Endothelial cell of umbilical vein (primary cell): ENCODE measurements at regions not wholly inside any gene's neighbourhood (a gene's known extent, or its start where the extent isn't known, plus 50 kb on each side); places are given as distances from the start of the nearest gene placed in this dataset.

Experiments used
- BruUV-seq: library from RNA; stranded (reverse); fragments of 400-500 nt; replicated peaks from 2 replicates; lab custom pipeline; 2021; lab: Mats Ljungman, UMichigan
- CTCF ChIA-PET: fragments of 300-600, 350-600 bp; sonication (Branson Sonifier 250); formaldehyde crosslinking; loops from one replicate; lab custom pipeline; 2021; ENCODE audit warnings: antibody characterized with exemption, inconsistent platforms; lab: Charles Lee
- POLR2A ChIA-PET: fragments of 300-600, 350-600 bp; sonication (Branson Sonifier 250); formaldehyde crosslinking; loops from one replicate; lab custom pipeline; 2021; ENCODE audit warnings: antibody characterized with exemption, inconsistent platforms; lab: Charles Lee
- DNase-seq: peaks from one replicate; pipeline ENCODE4 v3.0.0-alpha.2; 2011; ENCODE audit warnings: low read depth, low spot score
- FAIRE-seq: peaks from 2 replicates; lab custom pipeline; 2011; peaks lifted over from hg19 to GRCh38; lab: Jason Lieb, UNC
- H2AFZ ChIP-seq: 2 replicates; pipeline ENCODE4 v1.6.0; 2012; ENCODE audit warnings: low read depth, low read length, control low read depth, inconsistent platforms
- H3K27ac ChIP-seq: 2 replicates; pipeline ENCODE4 v1.5.1; 2011; ENCODE audit warnings: low read depth, mild to moderate bottlenecking, control low read depth, low read length, moderate library complexity; ENCODE audit not compliant: insufficient read depth
- H3K27me3 ChIP-seq, 2 experiments: 2 replicates each; pipeline versions ENCODE4 v1.6.0 to v1.6.1; 2011; ENCODE audit warnings: low read length in 2 of 2, mixed read lengths in 1 of 2; ENCODE audit not compliant: control insufficient read depth in 2 of 2, insufficient read depth in 2 of 2
- H3K36me3 ChIP-seq, 2 experiments: 2 replicates in 1 of 2; 3 replicates in 1 of 2; pipeline ENCODE4 v1.5.1; 2011; ENCODE audit warnings: low read length in 2 of 2, mild to moderate bottlenecking in 1 of 2, moderate library complexity in 1 of 2; ENCODE audit not compliant: control insufficient read depth in 2 of 2, insufficient read depth in 2 of 2; ENCODE audit errors: extremely low read depth in 1 of 2
- H3K4me1 ChIP-seq: 3 replicates; pipeline ENCODE4 v1.5.1; 2011; ENCODE audit warnings: mild to moderate bottlenecking, low read length; ENCODE audit not compliant: control insufficient read depth, insufficient read depth; ENCODE audit errors: extremely low read depth
- H3K4me2 ChIP-seq: 2 replicates; pipeline ENCODE4 v1.6.1; 2011; ENCODE audit warnings: low read length, control low read depth, mixed read lengths; ENCODE audit not compliant: insufficient read depth
- H3K4me3 ChIP-seq, 3 experiments: fragments of 200-600 bp in 1 of 3; sonication (generic), shearing (Covaris generic) in 1 of 3; replicated peaks in 1 of 3; 2 replicates each; pipeline ENCODE4 v1.5.1; 2011 to 2016; ENCODE audit warnings: control low read depth in 3 of 3, low read length in 3 of 3, mild to moderate bottlenecking in 2 of 3, inconsistent platforms in 1 of 3, low read depth in 1 of 3, moderate library complexity in 1 of 3; ENCODE audit not compliant: insufficient read depth in 1 of 3
- H3K79me2 ChIP-seq: 2 replicates; pipeline ENCODE4 v1.6.0; 2012; ENCODE audit warnings: low read length, inconsistent platforms; ENCODE audit not compliant: control insufficient read depth, insufficient read depth
- H3K9ac ChIP-seq: replicated peaks from 2 replicates; pipeline ENCODE3; 2011; ENCODE audit warnings: low read length, control low read depth; ENCODE audit not compliant: insufficient read depth; ENCODE audit errors: extremely low read depth
- H3K9me1 ChIP-seq: replicated peaks from 3 replicates; pipeline ENCODE4 v1.6.0; 2011; ENCODE audit warnings: mild to moderate bottlenecking, low read length; ENCODE audit not compliant: control insufficient read depth, insufficient read depth; ENCODE audit errors: extremely low read depth
- H3K9me3 ChIP-seq: replicated peaks from 2 replicates; pipeline ENCODE4 v1.5.1; 2012; ENCODE audit warnings: low read length, inconsistent platforms; ENCODE audit not compliant: control insufficient read depth, insufficient read depth
- H4K20me1 ChIP-seq: replicated peaks from 2 replicates; pipeline ENCODE3; 2011; ENCODE audit warnings: mild to moderate bottlenecking, low read length; ENCODE audit not compliant: control insufficient read depth, insufficient read depth; ENCODE audit errors: extremely low read depth
- CTCF ChIP-seq, 2 donors: IDR thresholded peaks; 1 replicate in 1 of 2; 2 replicates in 1 of 2; pipeline ENCODE4 v1.5.1; 2011; ENCODE audit warnings: low read length in 2 of 2, mild to moderate bottlenecking in 2 of 2, moderate library complexity in 2 of 2, control low read depth in 1 of 2, inconsistent platforms in 1 of 2, low read depth in 1 of 2; ENCODE audit not compliant: insufficient read depth in 1 of 2; ENCODE audit errors: extremely low read depth in 1 of 2
- EZH2 ChIP-seq: IDR thresholded peaks from 2 replicates; pipeline ENCODE4 v1.6.1; 2012; ENCODE audit warnings: borderline replicate concordance, low read depth, mild to moderate bottlenecking, moderate library complexity, low read length, inconsistent platforms; ENCODE audit not compliant: severe bottlenecking
- FOS ChIP-seq: IDR thresholded peaks from 2 replicates; pipeline ENCODE4 v1.6.1; 2011; ENCODE audit warnings: mild to moderate bottlenecking, low read length, moderate library complexity, borderline replicate concordance; ENCODE audit not compliant: insufficient read depth
- GATA2 ChIP-seq: IDR thresholded peaks from 2 replicates; pipeline ENCODE4 v1.7.0; 2011; ENCODE audit warnings: low read depth, mild to moderate bottlenecking, moderate library complexity, mixed read lengths, low read length; ENCODE audit not compliant: insufficient read length, insufficient read depth
- JUN ChIP-seq: IDR thresholded peaks from 2 replicates; pipeline ENCODE4 v1.6.1; 2011; ENCODE audit warnings: borderline replicate concordance, low read depth; ENCODE audit not compliant: insufficient read length, insufficient read depth
- MAX ChIP-seq: IDR thresholded peaks from 2 replicates; pipeline ENCODE4 v1.6.1; 2011; ENCODE audit not compliant: insufficient read depth, insufficient read length
- MYC ChIP-seq: IDR thresholded peaks from one replicate; pipeline ENCODE4 v1.6.1; 2011; ENCODE audit warnings: mild to moderate bottlenecking, low read depth, low read length
- POLR2A ChIP-seq: IDR thresholded peaks from 2 replicates; pipeline ENCODE4 v1.6.1; 2012; ENCODE audit warnings: low read depth, mild to moderate bottlenecking, control low read depth, low read length
- POLR2AphosphoS5 ChIP-seq: IDR thresholded peaks from 2 replicates; pipeline ENCODE4 v1.6.1; 2012; ENCODE audit warnings: low read depth, mild to moderate bottlenecking, control low read depth, low read length, moderate library complexity; ENCODE audit not compliant: insufficient read depth
- dilution Hi-C: fragments of 300-500 bp; cut with MboI; formaldehyde crosslinking; loops from one replicate; pipeline ENCODE4 v1.15.0; 2019; ENCODE audit warnings: low sequenced_read_pairs; ENCODE audit not compliant: extremely low pct_ligation_motif_present
- intact Hi-C: fragments of 100-400 bp; cut with micrococcal nuclease; formaldehyde crosslinking; loops from one replicate; pipeline ENCODE4 v1.10.0; 2022

GRCh38 chr5:93673316-93673954 lies 68.0 kb downstream of the POU5F2 start:
- Histone ChIP-seq H3K4me3 (no peak overlapping the region), H2AFZ (no peak overlapping the region), H3K9ac (no peak overlapping the region), H3K4me1 (peaks cover 4% of the 10 kb centered on the region), H3K9me1 (no peaks in the 10 kb centered on the region), H3K4me2 (no peak overlapping the region), H4K20me1 (no peaks in the 10 kb centered on the region), H3K27ac (no peak overlapping the region), H3K79me2 (no peaks in the 10 kb centered on the region), H3K27me3 (no peaks in the 10 kb centered on the region), H3K9me3 (no peaks in the 10 kb centered on the region), H3K36me3 (no peaks in the 10 kb centered on the region)
- BruUV-seq, result no TSS peak
- DNase-seq (no peak), FAIRE-seq (no peak)
- ChIA-PET POLR2A (no interaction called here), CTCF (interaction anchor here (1.1 kb wide), 1 partner anchor 8 kb away, joined by 6 read pairs; no protein-coding TSS in a partner anchor)
- intact Hi-C loops, result no loop called here
- dilution Hi-C loops, result no loop called here
- no peak for TF ChIP-seq GATA2
- TF ChIP-seq MYC, result no peak
- no peak for TF ChIP-seq POLR2A
- TF ChIP-seq EZH2, result no peak
- TF ChIP-seq JUN, result no peak
- no peak for TF ChIP-seq MAX
- no peak for TF ChIP-seq FOS
- no peak for TF ChIP-seq POLR2AphosphoS5
- TF ChIP-seq CTCF (IDR thresholded peaks at IDR 0.05; ENCODE audit: extremely low read depth in 1 of 2, insufficient read depth in 1 of 2, low read depth in 1 of 2, low read length in 2 of 2), result no peak
